Suprapubic skin (tissue), 4 donors: ENCODE measurements at regions not wholly inside any gene's neighbourhood (a gene's known extent, or its start where the extent isn't known, plus 50 kb on each side); places are given as distances from the start of the nearest gene placed in this dataset.

ENCODE experiments used
- CTCF ChIP-seq, 2 donors: fragments of 200-600 bp in 1 of 2; fragments of 450-650 bp in 1 of 2; sonication (generic) in 1 of 2; IDR thresholded peaks; one replicate each; pipeline ENCODE4 v1.5.1; 2016 to 2019; ENCODE audit warnings: antibody characterized with exemption in 2 of 2, mild to moderate bottlenecking in 1 of 2, moderate library complexity in 1 of 2
- EP300 ChIP-seq: sonication (generic); formaldehyde crosslinking; IDR thresholded peaks from one replicate; pipeline ENCODE4 v1.6.1; 2017; ENCODE audit warnings: antibody characterized with exemption
- POLR2A ChIP-seq, 2 donors: fragments of 450-650 bp; IDR thresholded peaks; one replicate each; pipeline ENCODE4 v1.6.1; 2017; ENCODE audit warnings: antibody characterized with exemption in 2 of 2, mild to moderate bottlenecking in 2 of 2, moderate library complexity in 2 of 2
- POLR2AphosphoS5 ChIP-seq, 3 donors: sonication (generic); formaldehyde crosslinking; IDR thresholded peaks; one replicate each; pipeline ENCODE4 v1.6.1; 2017; ENCODE audit warnings: antibody characterized with exemption in 3 of 3

DNA sequence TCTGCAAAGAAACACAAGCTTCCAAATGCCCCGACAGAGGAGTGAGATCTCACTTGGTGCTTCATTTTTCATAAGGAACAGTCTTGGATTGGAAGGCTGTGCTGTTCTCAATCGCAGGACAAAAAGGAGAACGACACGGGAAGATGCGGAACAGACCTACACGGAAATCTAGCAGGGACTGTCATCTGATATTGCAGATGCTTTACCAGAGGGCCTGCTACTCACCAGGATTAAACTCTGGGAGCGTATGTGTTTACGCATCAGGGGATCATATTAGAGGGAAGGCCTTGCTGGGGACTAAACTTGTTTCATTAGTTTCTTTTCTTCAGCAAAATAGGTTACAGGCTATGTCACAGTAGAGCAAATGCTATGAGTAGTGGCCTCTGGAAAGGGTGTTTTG is 82.8 kb upstream of the EEPD1 start:
- TF ChIP-seq CTCF (IDR thresholded peaks at IDR 0.05), result no peak
- TF ChIP-seq POLR2AphosphoS5 (IDR thresholded peaks at IDR 0.05), result no peak
- no peak for TF ChIP-seq EP300
- TF ChIP-seq POLR2A (IDR thresholded peaks at IDR 0.05), result no peak
